DMS79 (cell line): ENCODE measurements at regions not wholly inside any gene's neighbourhood (a gene's known extent, or its start where the extent isn't known, plus 50 kb on each side); places are given as distances from the start of the nearest gene placed in this dataset.

Source experiments
- DNase-seq: peaks from one replicate; lab custom pipeline; 2025; lab: John Stamatoyannopoulos, UW

- DNase-seq, result no peak
Measured at GRCh38 chr15:100735129-100736053, 133.0 kb downstream of the ASB7 start.

- no peak for DNase-seq
Measured at GRCh38 chr15:100737214-100737613, 134.8 kb downstream of the ASB7 start.

DNA sequence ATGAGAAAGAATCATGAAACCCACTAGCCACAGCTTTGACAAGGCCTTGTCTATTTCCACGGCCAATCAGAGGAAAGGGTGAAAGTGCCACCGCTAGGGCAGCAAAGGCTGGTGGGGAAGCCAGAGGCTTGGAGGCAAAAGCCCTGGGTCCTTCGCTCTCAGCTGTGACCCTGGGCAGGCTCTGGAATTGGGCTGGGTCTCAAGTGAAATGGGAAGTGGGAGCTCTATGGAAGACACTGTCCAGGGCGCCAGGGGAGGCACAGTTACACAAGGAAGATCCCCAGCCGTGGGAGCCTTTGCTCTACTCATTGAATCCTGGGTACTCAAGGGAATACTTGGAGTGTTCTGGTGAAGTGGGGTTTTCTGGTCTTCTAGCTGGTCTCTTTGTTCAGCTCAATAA, 136.2 kb downstream of the ASB7 start:
- DNase-seq, result no peak

DNA sequence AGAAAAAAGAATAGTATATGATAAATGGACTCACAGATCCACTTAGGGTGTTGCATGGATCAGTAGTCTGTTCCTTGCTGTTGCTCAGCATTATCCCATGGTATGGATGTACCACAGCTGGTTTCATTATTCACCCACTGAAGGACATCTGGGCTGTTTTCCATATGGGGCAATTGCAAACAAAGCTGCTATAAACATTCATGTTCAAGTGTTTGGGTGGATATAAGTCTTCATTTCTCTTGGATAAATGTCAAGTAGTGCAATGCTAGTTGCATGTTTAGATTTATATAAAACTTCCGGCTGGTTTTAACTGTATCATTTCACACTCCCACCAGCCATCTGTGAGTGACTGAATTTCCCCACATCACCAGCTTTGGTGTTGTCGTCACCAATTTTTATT, 137.7 kb downstream of the ASB7 start:
- no peak for DNase-seq

GRCh38 chr15:100751585-100751984, 128.0 kb upstream of the ALDH1A3 start:
- no peak for DNase-seq

- DNase-seq, result no peak
Measured at GRCh38 chr15:100753503-100753902, 126.1 kb upstream of the ALDH1A3 start.

- no peak for DNase-seq
Measured at GRCh38 chr15:100757661-100758060, 122.0 kb upstream of the ALDH1A3 start.

GRCh38 chr15:100758555-100758954, 121.1 kb upstream of the ALDH1A3 start:
- no peak for DNase-seq

DNA sequence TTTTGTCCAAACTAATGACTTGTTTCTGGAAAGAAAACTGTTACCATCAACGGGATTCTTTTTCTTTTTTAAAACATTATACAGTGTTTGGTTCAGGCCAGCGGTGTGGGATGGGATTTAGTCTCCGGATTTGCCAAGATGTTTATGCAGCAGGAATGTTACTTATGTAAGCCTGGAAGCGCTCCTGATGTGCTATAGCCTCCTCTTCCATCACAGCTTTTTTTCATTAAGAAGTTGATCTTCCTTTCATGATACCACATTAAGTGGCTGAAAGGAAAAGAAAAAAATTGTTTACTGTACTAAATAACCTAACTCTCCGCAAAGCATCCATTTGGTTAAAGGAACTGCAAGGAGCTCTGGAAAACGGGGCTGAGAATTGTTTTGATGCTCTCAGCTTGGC, 120.5 kb upstream of the ALDH1A3 start:
- DNase-seq, result no peak

- DNase-seq, result no peak
Measured at GRCh38 chr15:100759698-100760356, 119.8 kb upstream of the ALDH1A3 start.

GRCh38 chr15:100760357-100760903, 119.2 kb upstream of the ALDH1A3 start:
- no peak for DNase-seq

DNA sequence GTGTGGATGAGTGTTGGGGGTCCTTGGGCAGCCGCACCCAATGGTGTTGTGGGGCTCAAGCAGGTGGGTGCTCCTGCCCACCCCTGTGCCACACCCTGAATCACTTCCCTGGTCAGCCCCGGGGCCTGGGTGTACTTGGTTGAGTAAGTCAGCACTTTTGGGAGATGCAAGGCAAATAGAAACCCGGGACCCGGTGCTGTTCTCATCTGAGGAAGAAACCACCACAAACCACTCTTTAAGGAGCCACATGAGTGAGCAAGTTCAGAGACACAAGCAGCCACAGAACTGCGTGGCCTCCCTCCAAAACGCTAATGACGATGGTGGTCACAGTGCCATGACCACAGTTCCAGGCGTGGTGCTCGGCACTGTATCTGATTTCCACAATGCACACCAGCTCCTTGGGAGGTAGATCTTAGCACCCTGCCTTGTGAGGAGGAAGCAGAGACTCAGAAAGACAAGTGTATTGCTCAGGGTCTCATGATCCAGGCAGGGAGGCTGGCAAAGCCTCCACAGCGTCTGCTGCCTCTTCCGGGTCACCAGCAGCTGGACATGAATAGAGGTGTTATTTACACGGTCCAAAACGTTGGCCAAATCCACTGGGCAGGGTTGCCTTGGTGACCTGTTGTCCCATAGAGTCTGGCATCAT, 118.2 kb upstream of the ALDH1A3 start:
- no peak for DNase-seq

- DNase-seq, result no peak
Measured at GRCh38 chr15:100762289-100762688, 117.3 kb upstream of the ALDH1A3 start.

DNA sequence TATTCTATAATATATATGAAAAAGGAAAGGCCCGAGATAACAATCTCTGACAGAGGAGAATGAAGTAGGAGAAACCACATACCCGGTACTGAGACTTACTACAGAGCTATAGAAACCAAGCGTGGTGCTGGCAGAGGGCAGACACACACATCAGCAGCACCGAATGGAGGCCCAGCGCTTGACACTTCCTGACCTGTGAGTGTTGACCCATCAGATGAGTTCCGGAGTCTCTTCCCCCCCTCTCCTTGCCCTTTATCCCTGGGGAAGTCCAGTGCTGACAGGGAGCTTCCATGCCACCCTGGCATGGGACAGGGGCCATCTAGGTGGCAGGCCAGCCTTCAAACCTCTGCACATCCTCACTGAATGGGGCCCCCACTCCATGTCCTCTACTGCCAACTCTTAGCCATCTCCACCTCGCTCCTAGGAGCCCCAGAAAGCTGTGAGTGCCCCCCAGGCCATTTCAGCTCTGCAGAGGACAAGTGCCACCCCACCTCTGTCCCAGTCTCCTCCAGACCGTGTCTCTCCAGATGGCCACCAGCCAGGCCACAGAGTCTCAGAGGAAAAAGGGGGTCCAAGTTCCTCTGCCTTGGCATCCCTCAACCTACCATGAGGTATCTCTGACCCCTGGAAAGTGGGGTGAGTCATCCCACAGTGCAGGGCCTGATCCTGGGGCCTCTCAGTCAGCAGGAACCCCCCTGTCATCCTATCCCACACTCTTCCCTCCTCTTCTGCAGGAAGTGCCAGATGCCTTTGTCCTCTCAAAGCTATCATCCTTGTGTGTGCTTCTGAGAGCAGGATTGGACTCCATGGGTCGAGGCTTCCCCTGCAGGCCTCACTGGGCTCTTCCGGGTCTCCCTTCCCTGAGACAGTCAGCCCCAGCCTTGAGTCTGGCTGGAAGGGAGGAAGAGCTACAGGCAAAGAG, 116.5 kb upstream of the ALDH1A3 start:
- no peak for DNase-seq

GRCh38 chr15:100763835-100764750, 115.5 kb upstream of the ALDH1A3 start:
- no peak for DNase-seq

- DNase-seq, result peak; percentile 4
Measured at GRCh38 chr15:100764778-100765466, 114.7 kb upstream of the ALDH1A3 start.

DNA sequence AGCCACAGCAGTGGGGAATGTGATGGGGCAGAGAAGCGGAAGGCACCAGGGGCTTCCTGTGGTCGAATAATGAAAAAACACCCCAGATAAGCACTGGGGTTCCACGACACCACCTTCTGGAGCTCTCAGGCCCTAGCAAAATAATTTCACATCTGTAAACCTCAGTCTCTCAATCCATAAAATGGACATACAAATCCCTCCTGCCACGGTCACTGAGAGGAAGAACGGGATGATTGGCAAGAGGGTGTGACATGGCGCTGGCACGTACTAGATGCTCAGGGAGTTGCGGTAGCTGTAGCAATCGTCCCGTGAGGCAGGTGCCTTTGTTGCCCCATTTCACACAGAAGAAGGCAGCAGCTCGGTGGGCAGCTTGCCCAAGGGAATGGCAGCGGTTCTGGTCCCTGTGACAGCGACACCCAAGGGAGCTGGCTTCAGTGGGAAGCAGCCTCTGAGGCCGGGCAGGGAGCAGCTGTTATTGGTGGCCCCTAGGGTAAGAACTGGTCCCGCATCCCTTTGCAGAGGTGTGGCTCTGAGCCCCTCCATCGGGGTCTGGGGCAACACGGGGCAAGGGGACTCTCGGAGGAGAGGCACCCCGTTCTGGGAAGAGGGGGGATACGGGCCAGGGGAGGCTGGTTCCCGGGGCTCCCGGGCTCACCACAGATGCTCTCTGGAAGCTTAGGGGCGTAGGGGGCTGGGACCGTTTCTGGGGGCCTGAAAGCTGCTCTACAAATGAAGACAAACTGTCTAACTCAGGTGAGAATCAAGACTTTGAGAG, 114.0 kb upstream of the ALDH1A3 start:
- DNase-seq, result no peak

DNA sequence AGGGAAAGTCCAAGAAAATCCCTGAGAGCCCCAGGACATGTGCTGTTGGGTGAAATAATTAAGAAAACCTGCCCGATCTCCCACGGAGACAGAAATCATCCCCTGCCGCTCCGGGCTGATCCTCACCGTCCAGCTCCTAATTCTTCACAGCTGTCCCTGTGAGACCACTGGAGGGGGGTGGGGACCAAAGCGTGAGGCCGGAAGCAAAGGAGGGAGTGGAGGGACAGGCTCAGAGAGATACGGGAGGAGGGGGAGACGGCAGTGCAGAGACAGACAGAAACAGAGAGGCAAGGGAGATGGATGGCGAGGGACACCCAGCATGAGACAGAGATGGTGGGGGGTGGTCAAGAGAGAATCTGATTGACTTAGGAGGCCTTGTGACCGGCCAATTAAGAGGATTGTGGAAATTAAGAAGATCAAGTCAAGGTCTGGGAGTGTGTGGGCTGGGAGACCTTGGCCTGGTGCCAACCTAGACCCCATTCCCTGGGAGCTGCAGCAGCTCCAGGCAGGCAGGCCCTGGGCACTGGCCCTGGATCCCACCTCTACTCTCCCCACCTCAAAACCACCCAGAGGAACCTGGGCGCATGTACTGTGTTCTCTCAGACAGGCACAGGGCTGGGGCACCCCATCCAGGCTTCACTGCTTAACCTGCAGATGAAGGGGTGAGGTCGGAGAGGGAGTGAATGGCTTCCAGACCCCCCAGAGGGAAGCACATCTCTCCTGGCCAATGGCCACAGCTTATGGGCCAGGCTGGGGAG, 113.2 kb upstream of the ALDH1A3 start:
- no peak for DNase-seq
